Liver (tissue), 3 donors: ENCODE measurements at regions not wholly inside any gene's neighbourhood (a gene's known extent, or its start where the extent isn't known, plus 50 kb on each side); places are given as distances from the start of the nearest gene placed in this dataset.

Experiments used
- GABPA ChIP-seq, 2 donors: IDR thresholded peaks in 1 of 2; conservative IDR thresholded peaks in 1 of 2; 2 replicates each; pipeline ENCODE4 v1.6.1; 2016; ENCODE audit warnings: antibody characterized with exemption in 2 of 2, mild to moderate bottlenecking in 1 of 2, moderate library complexity in 1 of 2
- JUND ChIP-seq, 2 donors: IDR thresholded peaks; 2 replicates each; pipeline ENCODE4 v1.6.1; 2016; ENCODE audit warnings: antibody characterized with exemption in 2 of 2
- RAD21 ChIP-seq, 2 donors: IDR thresholded peaks; 2 replicates each; pipeline ENCODE4 v1.6.1; 2016; ENCODE audit warnings: antibody characterized with exemption in 2 of 2, mild to moderate bottlenecking in 2 of 2
- RXRA ChIP-seq, 2 donors: IDR thresholded peaks; 2 replicates each; pipeline ENCODE4 v1.6.1; 2017 to 2018; ENCODE audit warnings: antibody characterized with exemption in 2 of 2, mild to moderate bottlenecking in 1 of 2
- SP1 ChIP-seq: IDR thresholded peaks from 2 replicates; pipeline ENCODE4 v1.6.1; 2018; ENCODE audit warnings: antibody characterized with exemption, mild to moderate bottlenecking
- YY1 ChIP-seq: IDR thresholded peaks from 2 replicates; pipeline ENCODE4 v1.6.1; 2016; ENCODE audit warnings: antibody characterized with exemption, mild to moderate bottlenecking
- TF ChIP-seq, protein P1 (sequence below): fragments of 150-350 bp; IDR thresholded peaks from 2 replicates; pipeline ENCODE4 v1.5.1; 2017; ENCODE audit warnings: improper control_type of control experiment, low read depth, low read length; ENCODE audit not compliant: missing input control
- TF ChIP-seq, protein P2 (sequence below): IDR thresholded peaks from 2 replicates; pipeline ENCODE4 v1.6.1; 2016; ENCODE audit warnings: antibody characterized with exemption
- TF ChIP-seq, protein P3 (sequence below): IDR thresholded peaks from 2 replicates; pipeline ENCODE4 v1.6.1; 2016; ENCODE audit warnings: antibody characterized with exemption, mild to moderate bottlenecking
- TF ChIP-seq, protein P4 (sequence below): IDR thresholded peaks from 2 replicates; pipeline ENCODE4 v1.6.1; 2016; ENCODE audit warnings: antibody characterized with exemption
- donor health status: healthy.
- donor health status: healthy.

DNA sequence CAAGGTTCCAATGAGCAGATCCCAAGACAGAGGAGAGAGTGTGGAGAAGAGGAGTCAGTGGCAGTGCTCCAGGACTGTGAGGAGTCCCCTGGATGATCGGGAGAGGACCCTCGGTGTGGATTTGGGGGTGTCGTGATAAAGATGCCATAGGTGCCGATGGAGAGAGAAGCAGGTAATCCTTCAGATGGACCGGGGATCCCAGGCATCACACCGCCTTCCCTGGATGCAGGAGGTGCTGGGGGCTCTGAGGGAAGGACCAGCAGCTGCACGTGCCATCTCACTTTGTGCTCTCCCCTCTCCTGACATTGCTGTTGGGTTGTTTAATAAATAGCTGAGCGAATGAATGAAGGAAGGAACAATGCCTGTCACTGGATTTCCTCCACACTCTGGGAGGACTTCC lies 744.1 kb downstream of the BRD1 start:
- TF ChIP-seq, protein P1, sequence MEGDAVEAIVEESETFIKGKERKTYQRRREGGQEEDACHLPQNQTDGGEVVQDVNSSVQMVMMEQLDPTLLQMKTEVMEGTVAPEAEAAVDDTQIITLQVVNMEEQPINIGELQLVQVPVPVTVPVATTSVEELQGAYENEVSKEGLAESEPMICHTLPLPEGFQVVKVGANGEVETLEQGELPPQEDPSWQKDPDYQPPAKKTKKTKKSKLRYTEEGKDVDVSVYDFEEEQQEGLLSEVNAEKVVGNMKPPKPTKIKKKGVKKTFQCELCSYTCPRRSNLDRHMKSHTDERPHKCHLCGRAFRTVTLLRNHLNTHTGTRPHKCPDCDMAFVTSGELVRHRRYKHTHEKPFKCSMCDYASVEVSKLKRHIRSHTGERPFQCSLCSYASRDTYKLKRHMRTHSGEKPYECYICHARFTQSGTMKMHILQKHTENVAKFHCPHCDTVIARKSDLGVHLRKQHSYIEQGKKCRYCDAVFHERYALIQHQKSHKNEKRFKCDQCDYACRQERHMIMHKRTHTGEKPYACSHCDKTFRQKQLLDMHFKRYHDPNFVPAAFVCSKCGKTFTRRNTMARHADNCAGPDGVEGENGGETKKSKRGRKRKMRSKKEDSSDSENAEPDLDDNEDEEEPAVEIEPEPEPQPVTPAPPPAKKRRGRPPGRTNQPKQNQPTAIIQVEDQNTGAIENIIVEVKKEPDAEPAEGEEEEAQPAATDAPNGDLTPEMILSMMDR = no peak
- TF ChIP-seq SP1 = no peak
- TF ChIP-seq, protein P2, sequence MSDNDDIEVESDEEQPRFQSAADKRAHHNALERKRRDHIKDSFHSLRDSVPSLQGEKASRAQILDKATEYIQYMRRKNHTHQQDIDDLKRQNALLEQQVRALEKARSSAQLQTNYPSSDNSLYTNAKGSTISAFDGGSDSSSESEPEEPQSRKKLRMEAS = no peak
- TF ChIP-seq JUND (IDR thresholded peaks at IDR 0.05) = no peak
- TF ChIP-seq GABPA (IDR thresholded peaks at IDR 0.05 in 1 of 2, conservative IDR thresholded peaks at IDR 0.05 in 1 of 2) = no peak
- TF ChIP-seq, protein P3, sequence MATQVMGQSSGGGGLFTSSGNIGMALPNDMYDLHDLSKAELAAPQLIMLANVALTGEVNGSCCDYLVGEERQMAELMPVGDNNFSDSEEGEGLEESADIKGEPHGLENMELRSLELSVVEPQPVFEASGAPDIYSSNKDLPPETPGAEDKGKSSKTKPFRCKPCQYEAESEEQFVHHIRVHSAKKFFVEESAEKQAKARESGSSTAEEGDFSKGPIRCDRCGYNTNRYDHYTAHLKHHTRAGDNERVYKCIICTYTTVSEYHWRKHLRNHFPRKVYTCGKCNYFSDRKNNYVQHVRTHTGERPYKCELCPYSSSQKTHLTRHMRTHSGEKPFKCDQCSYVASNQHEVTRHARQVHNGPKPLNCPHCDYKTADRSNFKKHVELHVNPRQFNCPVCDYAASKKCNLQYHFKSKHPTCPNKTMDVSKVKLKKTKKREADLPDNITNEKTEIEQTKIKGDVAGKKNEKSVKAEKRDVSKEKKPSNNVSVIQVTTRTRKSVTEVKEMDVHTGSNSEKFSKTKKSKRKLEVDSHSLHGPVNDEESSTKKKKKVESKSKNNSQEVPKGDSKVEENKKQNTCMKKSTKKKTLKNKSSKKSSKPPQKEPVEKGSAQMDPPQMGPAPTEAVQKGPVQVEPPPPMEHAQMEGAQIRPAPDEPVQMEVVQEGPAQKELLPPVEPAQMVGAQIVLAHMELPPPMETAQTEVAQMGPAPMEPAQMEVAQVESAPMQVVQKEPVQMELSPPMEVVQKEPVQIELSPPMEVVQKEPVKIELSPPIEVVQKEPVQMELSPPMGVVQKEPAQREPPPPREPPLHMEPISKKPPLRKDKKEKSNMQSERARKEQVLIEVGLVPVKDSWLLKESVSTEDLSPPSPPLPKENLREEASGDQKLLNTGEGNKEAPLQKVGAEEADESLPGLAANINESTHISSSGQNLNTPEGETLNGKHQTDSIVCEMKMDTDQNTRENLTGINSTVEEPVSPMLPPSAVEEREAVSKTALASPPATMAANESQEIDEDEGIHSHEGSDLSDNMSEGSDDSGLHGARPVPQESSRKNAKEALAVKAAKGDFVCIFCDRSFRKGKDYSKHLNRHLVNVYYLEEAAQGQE = no peak
- TF ChIP-seq, protein P4, sequence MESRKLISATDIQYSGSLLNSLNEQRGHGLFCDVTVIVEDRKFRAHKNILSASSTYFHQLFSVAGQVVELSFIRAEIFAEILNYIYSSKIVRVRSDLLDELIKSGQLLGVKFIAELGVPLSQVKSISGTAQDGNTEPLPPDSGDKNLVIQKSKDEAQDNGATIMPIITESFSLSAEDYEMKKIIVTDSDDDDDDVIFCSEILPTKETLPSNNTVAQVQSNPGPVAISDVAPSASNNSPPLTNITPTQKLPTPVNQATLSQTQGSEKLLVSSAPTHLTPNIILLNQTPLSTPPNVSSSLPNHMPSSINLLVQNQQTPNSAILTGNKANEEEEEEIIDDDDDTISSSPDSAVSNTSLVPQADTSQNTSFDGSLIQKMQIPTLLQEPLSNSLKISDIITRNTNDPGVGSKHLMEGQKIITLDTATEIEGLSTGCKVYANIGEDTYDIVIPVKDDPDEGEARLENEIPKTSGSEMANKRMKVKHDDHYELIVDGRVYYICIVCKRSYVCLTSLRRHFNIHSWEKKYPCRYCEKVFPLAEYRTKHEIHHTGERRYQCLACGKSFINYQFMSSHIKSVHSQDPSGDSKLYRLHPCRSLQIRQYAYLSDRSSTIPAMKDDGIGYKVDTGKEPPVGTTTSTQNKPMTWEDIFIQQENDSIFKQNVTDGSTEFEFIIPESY = no peak
- no peak for TF ChIP-seq YY1
- no peak for TF ChIP-seq RAD21 (IDR thresholded peaks at IDR 0.05)
- TF ChIP-seq RXRA (IDR thresholded peaks at IDR 0.05) = no peak
